HPDE6-E6E7 (cell line): ENCODE measurements at regions not wholly inside any gene's neighbourhood (a gene's known extent, or its start where the extent isn't known, plus 50 kb on each side); places are given as distances from the start of the nearest gene placed in this dataset.
"Not testable (repeated sequence)": the region's sequence is repeated elsewhere in the genome, so short reads cannot be mapped to it uniquely, and the experiment has no call there.

Experiments
- DNase-seq: peaks from one replicate; pipeline ENCODE4 v3.0.0; 2011; ENCODE audit warnings: missing footprints; ENCODE audit errors: extremely low spot score

- DNase-seq, result not testable (repeated sequence)
Observed at GRCh38 chr10:78096486-78096885, 62.8 kb downstream of the RPS24 start.

GRCh38 chr10:78102593-78102992 is 68.9 kb downstream of the RPS24 start:
- DNase-seq, result not testable (repeated sequence)

GRCh38 chr10:78109210-78109609 is 75.5 kb downstream of the RPS24 start:
- DNase-seq, result no peak

- DNase-seq, result no peak
Observed at GRCh38 chr10:78115135-78115853, 81.6 kb downstream of the RPS24 start.

- DNase-seq, result no peak
Observed at GRCh38 chr10:78116361-78116760, 82.7 kb downstream of the RPS24 start.

GRCh38 chr10:78118591-78118990 is 84.9 kb downstream of the RPS24 start:
- no peak for DNase-seq

- DNase-seq, result no peak
Observed at GRCh38 chr10:78121801-78122200, 88.1 kb downstream of the RPS24 start.

- DNase-seq, result no peak
Observed at GRCh38 chr10:78124167-78124566, 90.5 kb downstream of the RPS24 start.

GRCh38 chr10:78129211-78129610 is 95.5 kb downstream of the RPS24 start:
- no peak for DNase-seq

GRCh38 chr10:78130966-78131710 is 97.5 kb downstream of the RPS24 start:
- DNase-seq, result no peak

GRCh38 chr10:78134773-78135306 is 101.2 kb downstream of the RPS24 start:
- DNase-seq, result no peak

GRCh38 chr10:78137147-78137546 is 103.5 kb downstream of the RPS24 start:
- DNase-seq, result no peak

GRCh38 chr10:78139341-78139740 is 105.7 kb downstream of the RPS24 start:
- no peak for DNase-seq

- no peak for DNase-seq
Observed at GRCh38 chr10:78140066-78140630, 106.5 kb downstream of the RPS24 start.

GRCh38 chr10:78143576-78143975 is 109.9 kb downstream of the RPS24 start:
- DNase-seq, result no peak

GRCh38 chr10:78146200-78146599 is 112.5 kb downstream of the RPS24 start:
- no peak for DNase-seq

GRCh38 chr10:78147202-78147601 is 113.5 kb downstream of the RPS24 start:
- no peak for DNase-seq

GRCh38 chr10:78148216-78148960 is 114.7 kb downstream of the RPS24 start:
- no peak for DNase-seq

GRCh38 chr10:78148961-78149612 is 115.4 kb downstream of the RPS24 start:
- DNase-seq, result no peak

- no peak for DNase-seq
Observed at GRCh38 chr10:78150756-78151155, 117.1 kb downstream of the RPS24 start.

GRCh38 chr10:78155722-78156121 is 122.1 kb downstream of the RPS24 start:
- no peak for DNase-seq
